Esophagus squamous epithelium (tissue), 4 donors: ENCODE measurements at regions not wholly inside any gene's neighbourhood (a gene's known extent, or its start where the extent isn't known, plus 50 kb on each side); places are given as distances from the start of the nearest gene placed in this dataset.

Source experiments
- POLR2A ChIP-seq, 4 donors: fragments of 450-650 bp; IDR thresholded peaks; one replicate each; pipeline ENCODE4 v1.6.1; 2017; ENCODE audit warnings: antibody characterized with exemption in 4 of 4, mild to moderate bottlenecking in 4 of 4, moderate library complexity in 3 of 4
- TF ChIP-seq, protein P1 (sequence below), 6 experiments: fragments of 450-650 bp in 4 of 6; fragments of 200-600 bp in 2 of 6; sonication (generic) in 2 of 6; IDR thresholded peaks; one replicate each; pipeline ENCODE4 v1.5.1; 2016 to 2019; ENCODE audit warnings: antibody characterized with exemption in 6 of 6, mild to moderate bottlenecking in 4 of 6, moderate library complexity in 4 of 6

GRCh38 chr20:56722042-56722441, 92.9 kb downstream of the TFAP2C start:
- TF ChIP-seq, protein P1, sequence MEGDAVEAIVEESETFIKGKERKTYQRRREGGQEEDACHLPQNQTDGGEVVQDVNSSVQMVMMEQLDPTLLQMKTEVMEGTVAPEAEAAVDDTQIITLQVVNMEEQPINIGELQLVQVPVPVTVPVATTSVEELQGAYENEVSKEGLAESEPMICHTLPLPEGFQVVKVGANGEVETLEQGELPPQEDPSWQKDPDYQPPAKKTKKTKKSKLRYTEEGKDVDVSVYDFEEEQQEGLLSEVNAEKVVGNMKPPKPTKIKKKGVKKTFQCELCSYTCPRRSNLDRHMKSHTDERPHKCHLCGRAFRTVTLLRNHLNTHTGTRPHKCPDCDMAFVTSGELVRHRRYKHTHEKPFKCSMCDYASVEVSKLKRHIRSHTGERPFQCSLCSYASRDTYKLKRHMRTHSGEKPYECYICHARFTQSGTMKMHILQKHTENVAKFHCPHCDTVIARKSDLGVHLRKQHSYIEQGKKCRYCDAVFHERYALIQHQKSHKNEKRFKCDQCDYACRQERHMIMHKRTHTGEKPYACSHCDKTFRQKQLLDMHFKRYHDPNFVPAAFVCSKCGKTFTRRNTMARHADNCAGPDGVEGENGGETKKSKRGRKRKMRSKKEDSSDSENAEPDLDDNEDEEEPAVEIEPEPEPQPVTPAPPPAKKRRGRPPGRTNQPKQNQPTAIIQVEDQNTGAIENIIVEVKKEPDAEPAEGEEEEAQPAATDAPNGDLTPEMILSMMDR (IDR thresholded peaks at IDR 0.05) = no peak
- no peak for TF ChIP-seq POLR2A (IDR thresholded peaks at IDR 0.05)
